Dermis microvascular lymphatic vessel endothelial cell (primary cell): ENCODE measurements at regions not wholly inside any gene's neighbourhood (a gene's known extent, or its start where the extent isn't known, plus 50 kb on each side); places are given as distances from the start of the nearest gene placed in this dataset.

Source experiments
- DNase-seq, 2 donors: peaks; one replicate each; pipeline versions ENCODE4 v3.0.0 to v3.0.0-alpha.2; 2010; ENCODE audit warnings: low read depth in 2 of 2

- DNase-seq = no peak
Observed at GRCh38 chr7:17126413-17127268, 171.8 kb upstream of the AHR start.

- DNase-seq = no peak
Observed at GRCh38 chr7:17129218-17129617, 169.2 kb upstream of the AHR start.

GRCh38 chr7:17130281-17131059 lies 168.0 kb upstream of the AHR start:
- DNase-seq = peak in 1 of 2 donors; percentile 76

GRCh38 chr7:17131060-17131345 lies 167.4 kb upstream of the AHR start:
- peak in 1 of 2 donors; percentile 1 for DNase-seq

- DNase-seq = no peak
Observed at GRCh38 chr7:17131983-17132655, 166.3 kb upstream of the AHR start.

- DNase-seq = no peak
Observed at GRCh38 chr7:17132726-17133125, 165.7 kb upstream of the AHR start.

GRCh38 chr7:17133977-17134376 lies 164.5 kb upstream of the AHR start:
- DNase-seq = no peak

- DNase-seq = no peak
Observed at GRCh38 chr7:17134786-17135185, 163.7 kb upstream of the AHR start.

- DNase-seq = no peak
Observed at GRCh38 chr7:17136126-17136525, 162.3 kb upstream of the AHR start.

- DNase-seq = no peak
Observed at GRCh38 chr7:17139081-17139480, 159.4 kb upstream of the AHR start.

- DNase-seq = no peak
Observed at GRCh38 chr7:17140406-17140805, 158.0 kb upstream of the AHR start.

GRCh38 chr7:17142831-17143541 lies 155.5 kb upstream of the AHR start:
- DNase-seq = no peak

GRCh38 chr7:17144322-17144721 lies 154.1 kb upstream of the AHR start:
- DNase-seq = no peak

- no peak for DNase-seq
Observed at GRCh38 chr7:17146621-17147020, 151.8 kb upstream of the AHR start.

GRCh38 chr7:17147409-17147808 lies 151.0 kb upstream of the AHR start:
- DNase-seq = no peak

GRCh38 chr7:17150018-17150417 lies 148.4 kb upstream of the AHR start:
- DNase-seq = no peak

- DNase-seq = no peak
Observed at GRCh38 chr7:17152721-17153120, 145.7 kb upstream of the AHR start.

GRCh38 chr7:17153536-17153935 lies 144.9 kb upstream of the AHR start:
- no peak for DNase-seq

GRCh38 chr7:17155529-17155928 lies 142.9 kb upstream of the AHR start:
- no peak for DNase-seq

GRCh38 chr7:17158261-17158660 lies 140.2 kb upstream of the AHR start:
- no peak for DNase-seq

- no peak for DNase-seq
Observed at GRCh38 chr7:17159500-17160037, 138.9 kb upstream of the AHR start.
